ENCODE measurements at regions not wholly inside any gene's neighbourhood (a gene's known extent, or its start where the extent isn't known, plus 50 kb on each side); places are given as distances from the start of the nearest gene placed in this dataset.

DNA sequence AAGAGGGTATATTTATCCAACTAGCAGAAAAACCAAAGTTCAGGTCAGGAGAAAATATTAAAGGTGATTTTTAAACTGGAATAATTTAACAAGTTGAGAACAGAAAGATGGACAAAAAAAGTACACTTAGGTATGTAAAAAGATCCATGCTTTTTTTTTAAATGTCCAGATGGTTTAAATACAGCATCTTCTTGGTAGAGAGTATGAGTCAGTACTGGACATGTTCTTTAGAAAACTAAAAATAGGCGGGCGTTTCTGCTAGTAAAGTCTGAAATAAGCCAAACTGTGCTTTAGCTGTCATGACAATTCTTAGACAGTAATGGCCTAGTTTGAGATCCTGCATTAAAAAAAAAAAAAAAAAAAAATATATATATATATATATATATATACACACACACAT, 255.9 kb upstream of the ST8SIA4 start:
- Histone ChIP-seq H4K20me1 (ENCODE audit: insufficient read depth, low read length) (no peaks in the 10 kb centered on the region), H3K36me3 (replicated peaks in 1 of 2; ENCODE audit: control insufficient read depth in 1 of 2, insufficient read depth in 2 of 2, low read length in 2 of 2) (no peaks in the 10 kb centered on the region), H3K4me2 (ENCODE audit: low read depth, low read length) (no peak overlapping the region), H3K27ac (ENCODE audit: extremely low read length, insufficient read depth, low read length) (no peak overlapping the region), H3K9me3 (ENCODE audit: low read length) (no peaks in the 10 kb centered on the region), H3K9ac (ENCODE audit: insufficient read depth, low read depth, low read length) (no peak overlapping the region), H3K79me2 (ENCODE audit: insufficient read depth, low read length) (no peaks in the 10 kb centered on the region), H3K4me1 (ENCODE audit: insufficient read depth, low read length) (no peaks in the 10 kb centered on the region), H3K4me3 (replicated peaks in 1 of 3; ENCODE audit: insufficient read depth in 1 of 3, low read depth in 2 of 3, low read length in 3 of 3) (no peak overlapping the region), H3K27me3 (ENCODE audit: control insufficient read depth in 1 of 2, insufficient read depth in 2 of 2, low read length in 2 of 2) (no peaks in the 10 kb centered on the region), H2AFZ (ENCODE audit: low read length) (no peak overlapping the region)
- BruUV-seq (replicated peaks) = no TSS peak
- ATAC-seq (no peak), DNase-seq (ENCODE audit: low spot score) (no peak), FAIRE-seq (no peak)
- intact Hi-C loops (cut with micrococcal nuclease; ENCODE audit: unreplicated experiment) (no loop called here), in situ Hi-C loops (cut with HindIII; ENCODE audit: extremely low pct_ligation_motif_present, low pct_unique_long_range_greater_than_20kb) (no loop called here)
- ChIA-PET POLR2A (no interaction called here), CTCF (ENCODE audit: low intra/inter-chr PET ratio, low total read pairs) (no interaction called here)
- no peak for TF ChIP-seq MEIS1 (CRISPR knock-in tag; IDR thresholded peaks at IDR 0.05; ENCODE audit: borderline replicate concordance)
- WGBS (ENCODE audit: low lambda C conversion rate) = 10% methylated on average over 2 of the region's 2 CpGs

DNA sequence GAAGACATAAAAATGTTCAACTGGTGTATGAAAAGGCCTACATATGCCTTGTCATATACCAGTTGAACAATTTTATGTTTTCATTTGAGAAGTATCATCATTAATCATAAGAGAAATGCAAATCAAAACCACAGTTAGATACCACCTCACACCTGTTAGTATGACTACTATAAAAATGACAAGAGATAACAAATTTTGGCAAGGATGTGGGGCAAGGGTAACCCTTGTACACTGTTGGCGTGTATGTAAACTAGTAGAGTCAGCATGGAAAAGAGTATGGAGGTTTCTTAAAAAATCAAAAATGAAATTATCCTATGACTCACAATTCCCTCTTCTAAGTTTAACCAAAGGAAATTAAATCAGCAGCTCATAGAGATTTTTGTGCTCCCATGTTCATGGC, 250.4 kb upstream of the ST8SIA4 start:
- H3K27me3 ChIP-seq (ENCODE audit: control insufficient read depth in 1 of 2, insufficient read depth in 2 of 2, low read length in 2 of 2) = no peaks in the 10 kb centered on the region
- H3K4me3 ChIP-seq (replicated peaks in 1 of 3; ENCODE audit: insufficient read depth in 1 of 3, low read depth in 2 of 3, low read length in 3 of 3) = no peak overlapping the region
- FAIRE-seq (no peak), DNase-seq (ENCODE audit: low spot score) (no peak), ATAC-seq (no peak)
- H4K20me1 ChIP-seq (ENCODE audit: insufficient read depth, low read length) = no peaks in the 10 kb centered on the region
- CTCF ChIA-PET (ENCODE audit: low intra/inter-chr PET ratio, low total read pairs) = no interaction called here
- intact Hi-C loops (cut with micrococcal nuclease; ENCODE audit: unreplicated experiment) (no loop called here), in situ Hi-C loops (cut with HindIII; ENCODE audit: extremely low pct_ligation_motif_present, low pct_unique_long_range_greater_than_20kb) (no loop called here)
- H3K27ac ChIP-seq (ENCODE audit: extremely low read length, insufficient read depth, low read length) = no peak overlapping the region
- no peaks in the 10 kb centered on the region for H3K9me3 ChIP-seq (ENCODE audit: low read length)
- H3K4me2 ChIP-seq (ENCODE audit: low read depth, low read length) = no peak overlapping the region
- BruUV-seq (replicated peaks) = no TSS peak
- no peak for TF ChIP-seq KDM2A (CRISPR knock-in tag; IDR thresholded peaks at IDR 0.05; ENCODE audit: borderline replicate concordance, low read depth)
- no peaks in the 10 kb centered on the region for H3K79me2 ChIP-seq (ENCODE audit: insufficient read depth, low read length)
- H3K9ac ChIP-seq (ENCODE audit: insufficient read depth, low read depth, low read length) = no peak overlapping the region
- H2AFZ ChIP-seq (ENCODE audit: low read length) = no peak overlapping the region
- H3K36me3 ChIP-seq (replicated peaks in 1 of 2; ENCODE audit: control insufficient read depth in 1 of 2, insufficient read depth in 2 of 2, low read length in 2 of 2) = no peaks in the 10 kb centered on the region
- no peaks in the 10 kb centered on the region for H3K4me1 ChIP-seq (ENCODE audit: insufficient read depth, low read length)
- POLR2A ChIA-PET = no interaction called here
- WGBS (ENCODE audit: low lambda C conversion rate) = 10% methylated on average over 1 of the region's 1 CpG

DNA sequence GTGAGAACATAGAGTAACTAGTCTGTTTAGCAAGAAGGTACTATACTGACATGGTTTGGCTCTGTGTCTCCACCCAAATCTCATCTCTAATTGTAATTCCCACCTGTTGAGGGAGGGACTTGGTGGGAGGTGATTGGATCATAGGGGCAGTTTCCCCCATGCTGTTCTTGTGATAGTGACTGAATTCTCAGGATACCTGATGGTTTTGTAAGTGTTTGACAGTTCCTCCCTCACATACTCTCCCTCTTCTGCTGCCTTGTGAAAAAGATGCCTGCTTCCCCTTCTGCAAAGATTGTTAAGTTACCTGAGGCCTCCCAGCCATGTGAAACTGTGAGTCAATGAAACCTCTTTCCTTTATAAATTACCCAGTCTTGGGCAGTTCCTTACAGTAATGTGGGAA, 240.4 kb upstream of the ST8SIA4 start:
- Histone ChIP-seq H3K9me3 (ENCODE audit: low read length) (no peaks in the 10 kb centered on the region), H2AFZ (ENCODE audit: low read length) (no peak overlapping the region), H3K36me3 (replicated peaks in 1 of 2; ENCODE audit: control insufficient read depth in 1 of 2, insufficient read depth in 2 of 2, low read length in 2 of 2) (no peaks in the 10 kb centered on the region), H3K27me3 (ENCODE audit: control insufficient read depth in 1 of 2, insufficient read depth in 2 of 2, low read length in 2 of 2) (no peaks in the 10 kb centered on the region), H3K9ac (ENCODE audit: insufficient read depth, low read depth, low read length) (no peak overlapping the region), H3K4me1 (ENCODE audit: insufficient read depth, low read length) (no peaks in the 10 kb centered on the region), H3K4me2 (ENCODE audit: low read depth, low read length) (no peak overlapping the region), H4K20me1 (ENCODE audit: insufficient read depth, low read length) (no peaks in the 10 kb centered on the region), H3K4me3 (replicated peaks in 1 of 3; ENCODE audit: insufficient read depth in 1 of 3, low read depth in 2 of 3, low read length in 3 of 3) (no peak overlapping the region), H3K79me2 (ENCODE audit: insufficient read depth, low read length) (no peaks in the 10 kb centered on the region), H3K27ac (ENCODE audit: extremely low read length, insufficient read depth, low read length) (no peak overlapping the region)
- no TSS peak for BruUV-seq (replicated peaks)
- ChIA-PET POLR2A (no interaction called here), CTCF (ENCODE audit: low intra/inter-chr PET ratio, low total read pairs) (no interaction called here)
- ATAC-seq (no peak), DNase-seq (ENCODE audit: low spot score) (no peak), FAIRE-seq (no peak)
- TF ChIP-seq TBX2 (CRISPR knock-in tag; IDR thresholded peaks at IDR 0.05; ENCODE audit: borderline replicate concordance) = no peak
- no peak for TF ChIP-seq ZFP62 (CRISPR knock-in tag; IDR thresholded peaks at IDR 0.05)
- in situ Hi-C loops (cut with HindIII; ENCODE audit: extremely low pct_ligation_motif_present, low pct_unique_long_range_greater_than_20kb) (no loop called here), intact Hi-C loops (cut with micrococcal nuclease; ENCODE audit: unreplicated experiment) (no loop called here)
